HG03025 (cell line): ENCODE measurements at regions not wholly inside any gene's neighbourhood (a gene's known extent, or its start where the extent isn't known, plus 50 kb on each side); places are given as distances from the start of the nearest gene placed in this dataset.

Source experiments
- ATAC-seq: cut with Tn5 transposase; IDR thresholded peaks from one replicate; pipeline ENCODE4 v1.9.1; 2021; ENCODE audit warnings: mild to moderate bottlenecking, moderate library complexity; ENCODE audit not compliant: unreplicated experiment, low FRiP score

- no peak for ATAC-seq
These were observed 258.7 kb downstream of the PTEN start for GRCh38 chr10:88122145-88122544.

GRCh38 chr10:88122576-88122975, 259.2 kb downstream of the PTEN start:
- ATAC-seq, result no peak

DNA sequence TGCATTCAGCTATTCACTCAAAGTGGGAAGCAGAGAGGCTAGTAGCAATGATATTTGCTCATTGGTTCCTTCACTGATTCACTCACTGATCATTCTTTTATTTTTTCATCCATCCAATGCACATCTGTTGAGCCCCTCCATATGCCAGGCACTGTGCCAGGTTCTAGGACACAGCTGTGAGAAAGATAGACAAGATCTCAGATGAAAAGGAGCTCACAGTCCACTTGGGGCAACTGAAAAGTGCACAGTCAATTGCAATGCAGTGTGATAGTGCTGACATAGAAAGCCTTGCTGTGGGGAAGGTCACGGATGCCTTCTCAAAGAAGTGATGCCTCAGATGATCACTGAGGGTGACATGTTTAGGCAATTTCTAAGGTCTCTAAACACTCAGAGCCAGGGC, 262.3 kb downstream of the PTEN start:
- no peak for ATAC-seq

DNA sequence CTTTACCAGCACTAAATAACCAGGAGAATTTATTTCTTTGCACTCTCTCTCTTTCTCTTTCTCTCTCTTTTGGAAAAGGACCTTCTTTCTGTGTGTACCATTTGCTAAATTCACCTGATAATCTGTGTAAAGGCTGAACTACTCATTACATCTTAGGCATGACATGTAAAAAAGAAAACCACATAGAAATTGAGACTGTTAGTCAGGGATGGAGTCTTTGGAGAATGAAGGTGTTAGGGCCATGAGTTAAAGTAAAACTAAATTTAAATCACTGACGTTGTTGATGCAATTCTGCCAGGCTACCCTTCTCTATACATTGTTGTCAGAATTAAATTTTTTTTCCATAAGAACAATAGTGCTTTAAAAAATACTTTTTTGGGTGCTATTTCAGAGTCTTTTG, 263.3 kb downstream of the PTEN start:
- no peak for ATAC-seq

DNA sequence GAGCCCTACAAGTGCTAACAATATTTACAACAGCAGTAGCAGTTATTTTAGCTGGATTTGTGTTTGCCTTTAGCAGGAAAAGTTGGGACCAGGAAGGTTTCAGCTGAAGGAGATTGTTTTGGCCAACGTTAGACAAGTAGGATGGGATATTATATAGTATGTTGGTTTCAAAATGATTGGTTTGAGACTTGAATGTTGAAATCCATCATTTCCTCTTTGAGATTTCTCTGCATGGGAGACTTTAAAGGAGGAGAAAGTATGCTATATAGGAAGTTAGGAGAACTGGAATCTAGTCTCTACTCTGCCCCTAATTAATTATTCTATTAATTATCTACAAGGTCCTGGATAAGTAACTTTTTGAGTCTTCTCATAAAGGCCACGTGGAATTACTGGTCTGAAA, 263.8 kb downstream of the PTEN start:
- no peak for ATAC-seq

DNA sequence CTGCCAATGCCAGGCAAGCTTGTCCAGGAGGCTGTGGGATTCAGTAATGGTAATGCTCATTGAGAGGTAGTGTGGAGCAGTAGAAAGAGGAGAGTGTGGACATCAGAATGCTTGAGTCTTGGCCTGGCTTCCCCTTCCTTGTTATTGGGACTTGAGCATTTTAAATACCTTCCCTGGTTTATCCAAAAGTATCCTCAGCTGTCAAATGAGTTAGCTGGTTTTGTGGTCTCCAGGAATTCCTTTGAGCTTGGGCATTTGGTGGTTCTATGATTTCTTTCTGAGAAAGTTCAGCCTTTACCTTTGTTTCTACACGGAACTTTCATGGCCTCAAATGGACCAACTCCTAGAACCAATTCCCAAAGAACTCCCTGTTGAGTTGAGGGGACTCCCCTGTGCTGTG, 264.3 kb downstream of the PTEN start:
- no peak for ATAC-seq

DNA sequence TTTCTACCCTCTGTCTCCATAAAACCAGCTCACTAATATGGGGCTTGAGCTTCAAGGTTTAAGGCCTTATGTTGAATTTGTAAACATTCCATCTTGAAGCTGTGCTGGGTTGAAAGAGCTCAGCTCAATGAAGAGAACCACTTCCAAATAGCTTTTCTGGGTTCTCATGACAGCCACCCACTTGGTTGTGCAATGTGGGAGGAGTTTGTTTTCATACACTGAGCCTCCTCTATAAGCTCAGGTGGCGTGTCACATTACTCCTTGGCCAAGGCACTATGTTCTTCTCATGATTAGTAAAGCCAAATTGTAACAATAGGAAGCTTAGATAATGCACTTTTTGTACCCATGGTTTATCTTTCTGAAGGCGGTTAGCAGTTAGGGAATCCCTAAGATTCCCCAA, 265.6 kb downstream of the PTEN start:
- ATAC-seq, result no peak

GRCh38 chr10:88130912-88131311, 267.5 kb downstream of the PTEN start:
- ATAC-seq, result no peak

GRCh38 chr10:88131511-88132139, 268.2 kb downstream of the PTEN start:
- no peak for ATAC-seq

DNA sequence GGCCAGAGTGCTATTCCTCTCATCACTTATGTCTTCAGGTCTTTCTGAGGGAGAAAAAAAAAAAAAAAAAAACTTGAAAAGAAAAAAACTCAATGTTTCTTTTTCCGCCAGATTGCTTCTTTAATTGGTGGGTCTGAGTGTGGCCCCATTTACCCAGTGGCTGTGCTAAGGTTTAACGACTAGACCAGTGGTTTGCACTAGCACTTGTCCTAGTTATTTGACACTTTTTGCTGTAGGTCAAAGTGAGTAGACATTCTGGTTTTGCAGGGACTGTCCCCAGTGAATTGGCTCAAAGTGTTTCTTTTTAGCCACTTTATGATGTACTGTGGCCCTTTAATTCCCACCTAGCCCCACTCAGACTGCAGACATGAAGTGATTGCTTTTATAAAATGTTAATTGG, 273.3 kb downstream of the PTEN start:
- ATAC-seq, result no peak

DNA sequence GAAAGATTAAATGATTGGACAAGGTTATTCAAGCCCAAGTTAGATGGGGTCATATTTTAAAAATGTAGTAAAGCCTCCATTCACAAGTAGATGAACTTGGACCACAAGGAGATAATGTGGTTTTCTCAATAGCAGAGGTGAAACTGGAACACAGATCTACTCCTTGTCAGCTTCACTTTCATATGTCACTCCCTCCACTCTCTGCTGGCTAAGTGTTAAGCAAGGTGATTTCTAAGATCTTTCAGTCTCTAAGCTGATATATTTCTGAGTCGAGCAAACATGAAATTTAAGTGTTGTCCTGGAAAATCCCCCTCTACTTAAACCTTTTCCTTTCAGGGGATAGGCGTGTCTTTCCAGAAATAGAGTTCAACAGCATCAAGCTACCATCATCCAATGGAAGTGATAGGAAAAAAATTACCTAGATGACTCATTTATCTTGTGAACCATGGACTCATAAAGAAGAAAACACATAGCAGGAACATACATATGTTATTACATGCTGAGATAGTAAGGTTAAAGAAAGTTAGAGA, 275.0 kb downstream of the PTEN start:
- peak; percentile 88 for ATAC-seq

GRCh38 chr10:88147000-88147798, 283.8 kb downstream of the PTEN start:
- no peak for ATAC-seq

- ATAC-seq, result no peak
These were observed 286.5 kb downstream of the PTEN start for GRCh38 chr10:88149906-88150305.

DNA sequence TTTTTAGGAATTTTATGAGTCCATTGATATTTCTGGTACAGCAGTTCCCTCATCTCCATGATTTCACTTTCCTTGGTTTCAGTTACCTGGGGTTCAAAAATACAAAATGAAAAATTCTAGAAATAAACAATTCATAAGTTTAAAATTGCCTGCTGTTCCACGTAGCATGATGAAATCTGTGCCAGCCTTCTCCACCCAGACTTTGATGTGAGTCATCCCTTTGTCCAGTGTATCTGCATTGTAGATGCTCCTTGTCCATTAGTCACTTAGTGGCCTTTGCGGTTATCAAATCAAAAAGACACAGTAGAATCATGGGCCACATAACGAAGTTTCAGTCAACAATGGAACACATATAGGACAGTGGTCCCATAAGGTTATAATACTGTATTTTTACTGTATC, 286.9 kb downstream of the PTEN start:
- no peak for ATAC-seq

DNA sequence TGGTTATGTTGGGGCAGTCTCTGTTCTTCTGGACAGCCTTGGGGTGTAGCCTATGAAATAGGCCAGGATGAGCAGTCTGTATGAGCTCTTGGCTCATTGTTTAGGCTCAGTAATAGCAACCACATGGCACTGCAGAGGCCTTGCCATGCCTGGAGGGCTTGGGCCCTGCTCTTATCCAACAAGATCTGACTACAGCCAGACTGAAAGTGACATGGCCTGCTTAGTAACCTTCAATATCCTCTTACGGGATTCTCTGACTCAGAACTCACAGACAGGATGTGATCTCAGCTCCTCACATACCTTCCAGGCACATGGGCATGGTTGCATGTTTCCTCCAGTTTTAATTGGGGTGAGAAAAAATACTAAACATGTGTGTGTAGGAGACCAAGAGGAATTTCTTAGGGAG, 289.3 kb downstream of the PTEN start:
- no peak for ATAC-seq

DNA sequence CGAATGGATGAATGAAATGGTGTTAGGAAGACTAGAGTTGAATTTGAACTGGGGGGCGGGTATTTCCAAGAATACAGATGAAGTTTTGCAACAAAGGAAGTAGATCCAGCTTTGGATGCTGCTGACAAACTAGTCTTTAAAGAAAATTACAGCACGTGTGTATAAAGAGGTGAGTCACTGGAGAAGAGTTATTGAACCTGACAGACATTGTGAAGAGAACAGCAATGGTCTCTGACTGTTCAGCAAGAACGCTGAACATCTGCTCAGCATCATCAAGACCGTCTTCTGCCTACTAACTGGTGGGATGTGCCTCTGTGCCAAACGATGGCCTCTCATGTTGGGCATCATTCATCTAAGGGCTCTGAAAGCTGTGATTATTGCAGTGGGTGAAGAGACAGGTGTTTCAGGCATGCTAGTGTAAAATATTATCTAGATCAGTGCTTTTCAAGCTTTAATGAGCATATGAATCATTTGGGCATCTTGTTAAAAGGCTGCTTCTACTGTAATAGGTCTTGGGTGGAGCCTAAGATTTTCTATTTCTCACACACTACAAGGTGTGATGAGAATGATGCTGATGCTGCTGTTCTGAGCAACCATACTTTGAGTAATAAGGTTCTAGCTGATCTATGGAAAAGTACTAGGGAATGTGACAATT, 291.3 kb downstream of the PTEN start:
- no peak for ATAC-seq

DNA sequence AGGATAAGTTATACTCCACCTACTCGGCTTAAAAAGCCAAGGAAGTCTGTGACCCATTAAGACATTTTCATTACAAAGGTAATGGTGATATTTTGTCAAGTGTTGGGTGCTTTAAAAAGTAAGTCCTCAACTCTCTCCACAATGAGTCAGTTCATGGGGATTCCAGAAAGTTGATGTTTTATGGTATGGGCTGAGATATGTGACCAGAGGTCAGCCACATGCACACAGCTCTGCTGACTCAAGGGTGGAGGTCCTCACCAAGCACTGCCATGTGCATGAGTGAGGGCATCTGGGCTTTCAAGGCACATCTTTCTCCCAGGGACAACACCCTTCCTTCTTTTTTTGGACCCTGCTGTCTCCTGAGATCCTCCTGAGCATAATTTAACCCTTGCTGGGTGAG, 292.9 kb downstream of the PTEN start:
- ATAC-seq, result no peak

DNA sequence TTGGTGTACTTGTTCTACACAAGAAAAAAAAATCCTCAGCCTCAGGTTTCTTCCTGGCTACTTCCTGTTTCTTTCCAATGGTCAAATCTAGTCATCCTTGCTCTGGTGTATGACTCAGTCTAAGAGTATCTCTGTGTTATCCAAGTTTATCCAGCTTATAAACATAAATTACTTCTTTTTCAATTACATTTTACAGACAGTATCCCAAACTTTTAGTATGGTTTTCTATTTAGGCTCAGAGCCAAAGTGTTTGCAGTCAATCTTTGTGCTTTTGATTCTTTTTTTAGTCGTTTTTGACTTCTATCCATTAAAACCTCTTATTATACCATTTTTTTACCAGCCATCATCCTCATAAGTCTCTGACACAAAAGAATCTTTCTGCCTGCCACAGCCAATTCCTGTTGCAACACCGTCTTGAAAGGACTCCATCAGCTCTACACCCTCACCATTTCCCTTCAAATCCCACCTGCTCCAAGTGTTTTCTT, 294.6 kb downstream of the PTEN start:
- no peak for ATAC-seq

DNA sequence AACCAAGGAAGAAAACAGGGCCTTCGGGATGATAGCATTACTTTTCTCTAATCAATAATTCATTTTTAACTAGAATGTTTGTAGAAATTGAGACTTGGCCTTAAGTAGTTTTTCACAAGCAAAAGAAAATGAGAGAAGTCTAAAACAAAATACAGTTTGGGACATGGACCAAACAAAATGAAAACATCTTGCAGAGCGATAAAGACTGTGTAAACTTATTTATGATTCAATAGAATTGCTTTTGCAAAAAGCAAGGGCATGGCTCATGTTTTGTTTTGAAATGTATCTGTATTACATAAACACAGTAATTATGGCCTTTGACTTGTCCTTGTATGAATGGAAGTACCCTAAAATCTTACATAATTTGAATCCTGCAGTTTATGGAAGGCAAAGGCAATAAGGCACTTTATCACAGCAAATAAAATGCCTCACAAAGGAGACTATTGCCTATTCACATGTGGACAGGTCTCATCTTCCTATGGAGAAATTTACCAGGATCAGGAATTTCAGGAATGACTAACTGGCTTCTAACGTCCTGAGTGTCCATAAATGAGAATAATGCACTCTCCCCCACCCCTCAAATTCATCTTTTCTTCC, 295.2 kb downstream of the PTEN start:
- no peak for ATAC-seq

DNA sequence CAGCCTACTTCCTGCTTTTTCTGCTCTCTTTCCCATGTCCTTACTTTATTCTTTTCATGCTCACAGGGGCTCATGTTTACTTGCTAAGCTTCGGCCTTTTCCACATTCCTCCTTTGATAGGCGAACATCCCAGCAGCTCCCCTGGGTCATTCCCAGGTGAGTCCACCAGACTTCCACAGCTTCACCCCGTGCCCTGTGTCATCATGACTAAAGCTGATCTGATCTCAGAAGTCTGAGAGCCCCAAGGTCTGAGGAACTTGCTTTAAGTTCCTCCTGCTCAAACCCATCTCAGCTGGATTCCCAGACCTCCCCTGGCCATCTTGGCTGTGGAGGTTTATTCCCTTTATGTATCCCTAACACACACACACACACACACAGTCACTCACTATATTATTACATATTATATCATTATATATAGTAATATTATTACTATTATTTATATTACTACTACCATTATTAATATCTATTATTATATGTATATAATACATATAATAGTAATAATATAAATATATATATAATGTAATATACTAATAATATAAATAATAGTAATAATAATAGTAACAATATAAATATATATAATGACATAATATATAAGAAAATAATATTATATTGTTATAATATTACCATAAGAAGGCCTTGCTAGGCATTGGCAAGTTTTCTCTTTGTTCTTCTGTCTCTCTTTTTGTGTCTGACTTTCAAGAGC, 295.9 kb downstream of the PTEN start:
- ATAC-seq, result no peak
